Activated CD8-positive, alpha-beta T cell treated with anti-CD3 and anti-CD28 coated beads for 36 hours (primary cell): ENCODE measurements at regions not wholly inside any gene's neighbourhood (a gene's known extent, or its start where the extent isn't known, plus 50 kb on each side); places are given as distances from the start of the nearest gene placed in this dataset.

ENCODE experiments used
- ATAC-seq: fragments of 200-7000 bp; cut with Tn5 transposase; one replicate; pipeline ENCODE4 v1.10.0; 2021; ENCODE audit warnings: mild to moderate bottlenecking, moderate library complexity
- CTCF ChIA-PET: fragments of 350-600 bp; sonication (Branson Sonifier 250); formaldehyde crosslinking; loops from one replicate; lab custom pipeline; 2021; ENCODE audit warnings: antibody characterized with exemption; lab: Charles Lee
- POLR2A ChIA-PET: fragments of 350-600 bp; sonication (Branson Sonifier 250); formaldehyde crosslinking; loops from one replicate; lab custom pipeline; 2021; ENCODE audit warnings: antibody characterized with exemption; lab: Charles Lee
- DNase-seq: peaks from one replicate; pipeline ENCODE4 v3.0.0-alpha.2; 2020
- H3K27ac Mint-ChIP-seq: one replicate; pipeline ENCODE4 v1.8.0; 2021; ENCODE audit warnings: mild to moderate bottlenecking, mixed read lengths
- H3K27me3 Mint-ChIP-seq: one replicate; pipeline ENCODE4 v1.8.0; 2021; ENCODE audit warnings: mixed read lengths
- H3K36me3 Mint-ChIP-seq: one replicate; pipeline ENCODE4 v1.8.0; 2021; ENCODE audit warnings: low read depth, mixed read lengths
- H3K4me1 Mint-ChIP-seq: one replicate; pipeline ENCODE4 v1.8.0; 2021; ENCODE audit warnings: low read depth, mixed read lengths
- H3K4me3 Mint-ChIP-seq: one replicate; pipeline ENCODE4 v1.8.0; 2021; ENCODE audit warnings: mild to moderate bottlenecking, moderate library complexity, mixed read lengths
- H3K9me3 Mint-ChIP-seq: one replicate; pipeline ENCODE4 v1.8.0; 2021; ENCODE audit warnings: mixed read lengths
- CTCF ChIP-seq: fragments of 200-600 bp; IDR thresholded peaks from one replicate; pipeline ENCODE4 v1.8.0; 2022; ENCODE audit warnings: antibody characterized with exemption, mild to moderate bottlenecking
- intact Hi-C: fragments of 100-400 bp; cut with micrococcal nuclease; formaldehyde crosslinking; loops from one replicate; pipeline ENCODE4 v1.10.0; 2022

GRCh38 chr5:74940782-74941353 lies 74.7 kb upstream of the FAM169A start:
- H3K9me3 Mint-ChIP-seq = no peaks in the 10 kb centered on the region
- intact Hi-C loops = no loop called here
- H3K4me1 Mint-ChIP-seq = peaks cover 17% of the 10 kb centered on the region
- ATAC-seq (no peak), DNase-seq (no peak)
- TF ChIP-seq CTCF = no peak
- ChIA-PET CTCF (interaction anchor here (1.3 kb wide), 1 partner anchor 109 kb away, joined by 4 read pairs; no protein-coding TSS in a partner anchor), POLR2A (interaction anchor here (1.0 kb wide), 1 partner anchor 62 kb away, joined by 3 read pairs; no protein-coding TSS in a partner anchor)
- H3K36me3 Mint-ChIP-seq = no peaks in the 10 kb centered on the region
- no peak overlapping the region for H3K4me3 Mint-ChIP-seq
- no peak overlapping the region for H3K27ac Mint-ChIP-seq
- H3K27me3 Mint-ChIP-seq = peaks cover 9% of the 10 kb centered on the region

GRCh38 chr5:74938250-74938933 lies 72.2 kb upstream of the FAM169A start:
- ChIA-PET CTCF (no interaction called here), POLR2A (no interaction called here)
- Mint-ChIP-seq H3K4me1 (peaks cover 27% of the 10 kb centered on the region), H3K36me3 (no peaks in the 10 kb centered on the region), H3K4me3 (no peak overlapping the region), H3K27me3 (peaks cover 4% of the 10 kb centered on the region), H3K9me3 (no peaks in the 10 kb centered on the region), H3K27ac (no peak overlapping the region)
- ATAC-seq = no peak
- no peak for TF ChIP-seq CTCF
- no peak for DNase-seq
- intact Hi-C loops = loop anchor here (5.0 kb wide), 1 partner anchor 109 kb away; no protein-coding TSS in a partner anchor

GRCh38 chr5:74935752-74936091 lies 69.5 kb upstream of the FAM169A start:
- ATAC-seq (no peak), DNase-seq (no peak)
- peak overlapping the region; percentile 46 for H3K4me3 Mint-ChIP-seq
- no peaks in the 10 kb centered on the region for H3K9me3 Mint-ChIP-seq
- TF ChIP-seq CTCF = no peak
- peaks cover 27% of the 10 kb centered on the region for H3K4me1 Mint-ChIP-seq
- POLR2A ChIA-PET = interaction anchor here (1.0 kb wide), 1 partner anchor 20 kb away, joined by 3 read pairs; no protein-coding TSS in a partner anchor
- H3K36me3 Mint-ChIP-seq = no peaks in the 10 kb centered on the region
- H3K27ac Mint-ChIP-seq = peak overlapping the region; percentile 83
- peaks cover 4% of the 10 kb centered on the region for H3K27me3 Mint-ChIP-seq
- CTCF ChIA-PET = interaction anchor here (0.7 to 2.9 kb wide), 16 partner anchors 9 to 341 kb away, joined by 3 to 22 read pairs (median 4); partner anchors contain the start of genes ANKRD31 and GCNT4
- intact Hi-C loops = loop anchor here (5.0 kb wide), 1 partner anchor 112 kb away; no protein-coding TSS in a partner anchor

- Mint-ChIP-seq H3K27ac (peak overlapping the region; percentile 83), H3K4me3 (peak overlapping the region; percentile 46), H3K27me3 (peaks cover 4% of the 10 kb centered on the region), H3K9me3 (no peaks in the 10 kb centered on the region), H3K4me1 (peaks cover 27% of the 10 kb centered on the region), H3K36me3 (no peaks in the 10 kb centered on the region)
- intact Hi-C loops = loop anchor here (5.0 kb wide), 1 partner anchor 112 kb away; no protein-coding TSS in a partner anchor
- peak; percentile 45 for DNase-seq
- POLR2A ChIA-PET = interaction anchor here (1.0 kb wide), 1 partner anchor 19 kb away, joined by 3 read pairs; no protein-coding TSS in a partner anchor
- peak; percentile 87 for ATAC-seq
- CTCF ChIA-PET = interaction anchor here (0.7 to 2.9 kb wide), 17 partner anchors 9 to 342 kb away, joined by 3 to 22 read pairs (median 4); partner anchors contain the start of genes ANKRD31 and GCNT4
- peak; percentile 66 for TF ChIP-seq CTCF
These were observed 69.0 kb upstream of the FAM169A start for GRCh38 chr5:74934949-74935751.
